ENCODE measurements at regions not wholly inside any gene's neighbourhood (a gene's known extent, or its start where the extent isn't known, plus 50 kb on each side); places are given as distances from the start of the nearest gene placed in this dataset.
"Not testable (repeated sequence)": the region's sequence is repeated elsewhere in the genome, so short reads cannot be mapped to it uniquely, and the experiment has no call there.

GRCh38 chr10:109591601-109592000 is 331.7 kb downstream of the XPNPEP1 start:
- H3K4me2 ChIP-seq: no peak overlapping the region

DNA sequence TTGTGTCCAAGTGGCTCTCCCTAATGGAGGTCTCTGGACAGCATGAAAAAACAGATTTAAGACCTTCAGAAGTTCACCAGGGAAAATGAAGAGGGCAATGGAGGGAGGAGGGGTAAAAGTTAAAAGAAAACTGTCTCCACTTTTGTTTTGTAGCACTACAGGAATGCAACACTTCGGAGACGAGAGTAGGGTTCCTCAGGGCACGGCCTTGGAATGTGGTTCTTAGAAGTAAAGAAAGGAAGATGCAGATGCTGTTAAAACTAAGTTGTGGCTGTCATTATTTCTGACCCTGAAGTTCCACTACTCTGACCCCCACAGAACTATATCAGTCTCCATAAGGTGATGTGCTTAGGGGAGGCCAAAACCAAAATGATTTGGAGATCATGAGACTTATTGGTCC is 335.1 kb downstream of the XPNPEP1 start:
- Histone ChIP-seq H3K27me3 (no peaks in the 10 kb centered on the region), H3K36me3 (no peaks in the 10 kb centered on the region), H3K9ac (no peak overlapping the region), H3K9me3 (replicated peaks in 1 of 11) (no peaks in the 10 kb centered on the region), H3K4me2 (no peak overlapping the region), H3K4me3 (no peak overlapping the region), H4K20me1 (no peaks in the 10 kb centered on the region), H3K4me1 (no peaks in the 10 kb centered on the region), H3K27ac (no peak overlapping the region)
- TF ChIP-seq Cebpa-rat (IDR thresholded peaks at IDR 0.05): no peak

More at GRCh38 chr10:109591601-109592000, 331.7 kb downstream of the XPNPEP1 start:
- Histone ChIP-seq H3K27me3 (no peaks in the 10 kb centered on the region), H4K20me1 (no peaks in the 10 kb centered on the region), H3K9me3 (replicated peaks in 1 of 11) (peaks cover under 1 to 11% (median 7%) of the 10 kb centered on the region in 11 experiments; a peak in 16 of 22 replicates), H3K27ac (no peak overlapping the region), H3K9ac (no peak overlapping the region), H3K4me1 (no peaks in the 10 kb centered on the region), H3K4me3 (no peak overlapping the region), H3K36me3 (no peaks in the 10 kb centered on the region)
- TF ChIP-seq Cebpa-rat (IDR thresholded peaks at IDR 0.05): no peak

- no peak overlapping the region for H3K27ac ChIP-seq
- no peaks in the 10 kb centered on the region for H3K27me3 ChIP-seq
- TF ChIP-seq Cebpa-rat (IDR thresholded peaks at IDR 0.05): no peak
- no peaks in the 10 kb centered on the region for H3K9me3 ChIP-seq (replicated peaks in 1 of 11)
- H3K4me2 ChIP-seq: no peak overlapping the region
- H3K9ac ChIP-seq: no peak overlapping the region
- H3K36me3 ChIP-seq: no peaks in the 10 kb centered on the region
- no peaks in the 10 kb centered on the region for H4K20me1 ChIP-seq
- no peaks in the 10 kb centered on the region for H3K4me1 ChIP-seq
- H3K4me3 ChIP-seq: no peak overlapping the region
These were observed 335.9 kb downstream of the XPNPEP1 start for GRCh38 chr10:109587366-109587765.

GRCh38 chr10:109556399-109556798 is 366.9 kb downstream of the XPNPEP1 start:
- no peaks in the 10 kb centered on the region for H4K20me1 ChIP-seq
- peaks cover 0 to 7% (median 0%) of the 10 kb centered on the region in 10 experiments; a peak in 1 of 20 replicates for H3K4me1 ChIP-seq
- H3K27ac ChIP-seq: no peak overlapping the region
- H3K4me3 ChIP-seq: no peak overlapping the region
- H3K9ac ChIP-seq: no peak overlapping the region
- no peak overlapping the region for H3K4me2 ChIP-seq
- no peaks in the 10 kb centered on the region for H3K27me3 ChIP-seq
- no peaks in the 10 kb centered on the region for H3K36me3 ChIP-seq
- H3K9me3 ChIP-seq (replicated peaks in 1 of 11): peaks cover 0 to 8% (median 3%) of the 10 kb centered on the region in 11 experiments; a peak in 8 of 22 replicates
- TF ChIP-seq Cebpa-rat (IDR thresholded peaks at IDR 0.05): no peak

GRCh38 chr10:109542050-109542603 is 381.2 kb downstream of the XPNPEP1 start:
- H3K27me3 ChIP-seq, H4K20me1 ChIP-seq, H3K4me3 ChIP-seq, H3K27ac ChIP-seq, H3K36me3 ChIP-seq, H3K4me2 ChIP-seq, H3K9ac ChIP-seq, H3K4me1 ChIP-seq: not testable (repeated sequence)
- peaks cover 0 to 14% (median 0%) of the 10 kb centered on the region in 11 experiments; a peak in 7 of 22 replicates for H3K9me3 ChIP-seq (replicated peaks in 1 of 11)

- H4K20me1 ChIP-seq: no peaks in the 10 kb centered on the region
These were observed 389.1 kb downstream of the XPNPEP1 start for GRCh38 chr10:109534193-109534592.

DNA sequence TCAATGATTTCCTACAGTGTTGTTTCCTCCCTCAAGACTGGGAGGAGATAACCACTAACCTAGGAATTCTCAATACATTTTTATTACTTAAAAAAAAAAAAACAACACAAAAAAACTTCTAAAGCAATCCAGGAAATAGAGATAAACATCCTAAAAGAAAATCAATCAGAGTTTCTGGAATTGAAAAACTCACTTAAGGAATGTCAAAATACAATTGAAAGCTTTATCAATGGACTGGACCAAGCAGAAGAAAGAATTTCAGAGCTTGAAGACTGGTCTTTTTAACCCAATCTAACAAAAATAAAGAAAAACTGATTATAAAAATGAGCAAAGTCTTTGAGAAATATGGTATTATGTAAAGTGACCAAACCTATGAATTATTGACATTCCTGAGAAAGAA is 394.1 kb downstream of the XPNPEP1 start:
- H3K27ac ChIP-seq: no peak overlapping the region
- no peak for TF ChIP-seq Cebpa-rat (IDR thresholded peaks at IDR 0.05)
- H3K4me1 ChIP-seq: no peaks in the 10 kb centered on the region
- no peaks in the 10 kb centered on the region for H3K27me3 ChIP-seq
- H3K4me3 ChIP-seq: no peak overlapping the region
- no peak overlapping the region for H3K4me2 ChIP-seq
- peaks cover 29 to 37% (median 34%) of the 10 kb centered on the region in 11 experiments for H3K9me3 ChIP-seq (replicated peaks in 1 of 11)
- no peaks in the 10 kb centered on the region for H3K36me3 ChIP-seq
- H3K9ac ChIP-seq: no peak overlapping the region
- H4K20me1 ChIP-seq: no peaks in the 10 kb centered on the region

More at GRCh38 chr10:109534193-109534592, 389.1 kb downstream of the XPNPEP1 start:
- H3K4me2 ChIP-seq: no peak overlapping the region
- no peaks in the 10 kb centered on the region for H3K4me1 ChIP-seq
- H3K36me3 ChIP-seq: no peaks in the 10 kb centered on the region
- no peak overlapping the region for H3K9ac ChIP-seq
- H3K4me3 ChIP-seq: no peak overlapping the region
- H3K27ac ChIP-seq: no peak overlapping the region
- no peak for TF ChIP-seq Cebpa-rat (IDR thresholded peaks at IDR 0.05)
- no peaks in the 10 kb centered on the region for H3K27me3 ChIP-seq
- H3K9me3 ChIP-seq (replicated peaks in 1 of 11): peaks cover 15 to 24% (median 17%) of the 10 kb centered on the region in 11 experiments

DNA sequence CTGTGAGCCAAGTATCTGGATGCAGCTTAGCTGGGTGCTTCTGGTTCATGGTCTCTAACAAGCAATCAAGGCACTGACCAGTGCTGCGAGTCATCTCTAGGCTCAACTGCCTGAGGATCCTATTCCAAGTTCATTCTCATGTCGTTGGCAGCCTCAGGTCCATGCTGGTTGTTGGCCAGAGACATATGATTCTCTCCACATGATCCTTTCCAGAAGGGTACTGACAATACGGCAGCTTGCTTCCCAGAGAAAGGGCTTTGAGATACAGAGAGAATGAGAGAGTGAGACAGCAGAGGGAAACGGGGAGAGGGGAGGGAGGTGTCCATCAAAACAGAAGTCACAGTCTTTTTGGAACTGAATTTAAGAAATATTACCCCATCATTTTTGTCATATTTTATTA is 405.6 kb downstream of the XPNPEP1 start:
- Histone ChIP-seq H3K9me3 (replicated peaks in 1 of 11) (peaks cover 3 to 20% (median 15%) of the 10 kb centered on the region in 11 experiments; a peak in 20 of 22 replicates), H3K4me1 (peaks cover 0 to 2% (median 0%) of the 10 kb centered on the region in 10 experiments; a peak in 4 of 20 replicates), H4K20me1 (no peaks in the 10 kb centered on the region), H3K27me3 (no peaks in the 10 kb centered on the region), H3K4me3 (no peak overlapping the region), H3K4me2 (no peak overlapping the region), H3K9ac (no peak overlapping the region), H3K27ac (no peak overlapping the region), H3K36me3 (no peaks in the 10 kb centered on the region)
- no peak for TF ChIP-seq Cebpa-rat (IDR thresholded peaks at IDR 0.05)

GRCh38 chr10:109504401-109504800 is 418.9 kb downstream of the XPNPEP1 start:
- H3K36me3 ChIP-seq: no peaks in the 10 kb centered on the region
- H3K9ac ChIP-seq: no peak overlapping the region
- no peak overlapping the region for H3K27ac ChIP-seq
- peak overlapping the region in 1 of 11 experiments; percentile 35; a peak in 1 of 22 replicates for H3K4me2 ChIP-seq
- H3K4me3 ChIP-seq: no peak overlapping the region
- TF ChIP-seq Cebpa-rat (IDR thresholded peaks at IDR 0.05): no peak
- no peaks in the 10 kb centered on the region for H4K20me1 ChIP-seq
- no peaks in the 10 kb centered on the region for H3K27me3 ChIP-seq
- H3K9me3 ChIP-seq (replicated peaks in 1 of 11): peaks cover 9 to 14% (median 12%) of the 10 kb centered on the region in 11 experiments; a peak in 20 of 22 replicates
- H3K4me1 ChIP-seq: peaks cover 0 to 9% (median 0%) of the 10 kb centered on the region in 10 experiments; a peak in 1 of 20 replicates

DNA sequence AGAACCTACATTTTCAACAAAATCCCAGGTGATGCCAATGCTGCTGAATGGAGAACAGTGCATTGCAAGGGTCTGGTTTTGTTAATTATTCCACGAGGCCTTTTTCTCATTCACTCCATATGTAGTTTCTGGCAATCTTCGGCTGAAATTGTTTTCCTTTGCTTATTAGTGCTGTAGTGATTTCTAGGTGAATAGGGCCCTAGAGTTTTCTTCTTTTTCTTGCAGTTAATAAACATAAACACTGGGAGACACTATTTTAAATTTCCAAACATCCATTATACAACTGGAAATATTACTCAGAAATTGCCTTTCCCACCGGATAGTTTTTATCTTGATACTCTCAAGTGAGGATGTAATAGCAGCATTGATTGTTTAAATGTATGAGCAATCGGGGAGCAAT is 435.6 kb downstream of the XPNPEP1 start:
- Histone ChIP-seq H3K4me2 (no peak overlapping the region), H3K9ac (no peak overlapping the region), H4K20me1 (no peaks in the 10 kb centered on the region), H3K4me1 (peaks cover 0 to under 1% (median 0%) of the 10 kb centered on the region in 10 experiments; a peak in 1 of 20 replicates), H3K9me3 (replicated peaks in 1 of 11) (peaks cover 7 to 15% (median 10%) of the 10 kb centered on the region in 11 experiments; a peak in 16 of 22 replicates), H3K4me3 (no peak overlapping the region), H3K36me3 (no peaks in the 10 kb centered on the region), H3K27me3 (no peaks in the 10 kb centered on the region), H3K27ac (no peak overlapping the region)
- no peak for TF ChIP-seq Cebpa-rat (IDR thresholded peaks at IDR 0.05)

Data from BLaER1 treated with 17β-estradiol and CSF1 and Interleukin-3, amounts not matched to agents 10 nM and 100 nM (cell line).